DOHH2 (cell line): ENCODE measurements at regions not wholly inside any gene's neighbourhood (a gene's known extent, or its start where the extent isn't known, plus 50 kb on each side); places are given as distances from the start of the nearest gene placed in this dataset.

Experiments
- H3F3A ChIP-seq: fragments of 200-600 bp; sonication (generic), shearing (Covaris generic); 2 replicates; pipeline ENCODE4 v1.6.0; 2016; ENCODE audit warnings: antibody characterized with exemption, mild to moderate bottlenecking; ENCODE audit not compliant: control insufficient read depth, insufficient read depth
- H3K27ac ChIP-seq: fragments of 200-600 bp; sonication (generic); 2 replicates; pipeline ENCODE4 v1.5.1; 2014; ENCODE audit warnings: low read depth, mild to moderate bottlenecking, low read length, moderate library complexity
- H3K27me3 ChIP-seq: fragments of 200-600 bp; sonication (generic); 2 replicates; pipeline ENCODE4 v1.6.1; 2014; ENCODE audit warnings: mild to moderate bottlenecking, low read length, mixed read lengths; ENCODE audit not compliant: control insufficient read depth
- H3K36me3 ChIP-seq: fragments of 200-600 bp; sonication (generic); 2 replicates; pipeline ENCODE4 v1.6.1; 2014; ENCODE audit warnings: mild to moderate bottlenecking, low read length, moderate library complexity, mixed read lengths; ENCODE audit not compliant: control insufficient read depth
- H3K4me1 ChIP-seq: fragments of 200-600 bp; sonication (generic); 2 replicates; pipeline ENCODE4 v1.6.1; 2014; ENCODE audit warnings: mild to moderate bottlenecking, low read length, mixed read lengths; ENCODE audit not compliant: control insufficient read depth
- H3K4me2 ChIP-seq: fragments of 200-600 bp; sonication (generic); 2 replicates; pipeline ENCODE4 v1.6.0; 2014; ENCODE audit warnings: mild to moderate bottlenecking, low read length, moderate library complexity
- H3K4me3 ChIP-seq: fragments of 200-600 bp; sonication (generic); 2 replicates; pipeline ENCODE4 v1.5.1; 2014; ENCODE audit warnings: mild to moderate bottlenecking, low read length, mixed read lengths
- H3K79me2 ChIP-seq: fragments of 200-600 bp; sonication (generic); 2 replicates; pipeline ENCODE4 v1.6.1; 2014; ENCODE audit warnings: mild to moderate bottlenecking, low read length, mixed read lengths; ENCODE audit not compliant: control insufficient read depth
- H3K9me2 ChIP-seq: fragments of 200-600 bp; sonication (generic); replicated peaks from 2 replicates; pipeline ENCODE4 v1.6.1; 2014; ENCODE audit warnings: mild to moderate bottlenecking, low read length, mixed read lengths; ENCODE audit not compliant: control insufficient read depth
- H3K9me3 ChIP-seq: fragments of 200-600 bp; sonication (generic); 2 replicates; pipeline ENCODE4 v1.6.1; 2014; ENCODE audit warnings: antibody characterized with exemption, low read length, mixed read lengths; ENCODE audit not compliant: control insufficient read depth, insufficient read depth
- H4K20me1 ChIP-seq: fragments of 200-600 bp; sonication (generic); 2 replicates; pipeline ENCODE4 v1.6.0; 2014; ENCODE audit warnings: low read depth, mild to moderate bottlenecking, antibody characterized with exemption, low read length, moderate library complexity; ENCODE audit not compliant: control insufficient read depth, insufficient read depth
- EZH2phosphoT487 ChIP-seq: fragments of 200-600 bp; sonication (generic); IDR thresholded peaks from 2 replicates; pipeline ENCODE4 v1.6.1; 2017; ENCODE audit warnings: borderline replicate concordance, mild to moderate bottlenecking, antibody characterized with exemption, low read length, moderate library complexity, mixed read lengths
- TF ChIP-seq, protein P1 (sequence below): fragments of 200-600 bp; sonication (generic); IDR thresholded peaks from one replicate; pipeline ENCODE4 v1.5.1; 2014; ENCODE audit warnings: antibody characterized with exemption, mild to moderate bottlenecking, low read depth, low read length; ENCODE audit not compliant: poor library complexity, severe bottlenecking

DNA sequence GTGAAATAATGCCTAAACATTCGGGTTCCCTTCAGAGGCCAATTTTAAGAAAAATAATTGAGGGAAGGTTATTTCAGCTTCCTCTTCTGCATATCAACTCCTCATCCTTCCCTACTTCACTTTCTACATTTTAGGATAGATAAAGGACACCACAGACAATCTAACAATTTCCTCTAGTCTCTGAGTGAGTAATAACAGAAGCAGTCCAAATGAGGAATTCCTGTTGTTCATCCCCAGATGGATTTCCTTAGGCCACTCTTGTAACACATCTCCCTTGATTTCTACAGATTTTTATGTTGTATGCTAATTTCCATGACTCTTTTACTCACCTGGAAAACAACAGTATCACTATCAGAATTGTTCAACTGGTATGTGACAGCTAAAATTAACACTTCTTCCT is 87.7 kb upstream of the LYPLAL1 start:
- Histone ChIP-seq H4K20me1 (no peaks in the 10 kb centered on the region), H3K27me3 (no peaks in the 10 kb centered on the region), H3K79me2 (no peaks in the 10 kb centered on the region), H3K4me3 (no peak overlapping the region), H3K27ac (no peak overlapping the region), H3K36me3 (no peaks in the 10 kb centered on the region; the same call in 1 of the 2 replicates), H3K4me1 (peaks cover 39% of the 10 kb centered on the region), H3K9me2 (no peaks in the 10 kb centered on the region), H3F3A (no peaks in the 10 kb centered on the region; the same call in 1 of the 2 replicates), H3K4me2 (no peak overlapping the region), H3K9me3 (no peaks in the 10 kb centered on the region)
- TF ChIP-seq EZH2phosphoT487, result no peak
- TF ChIP-seq, protein P1, sequence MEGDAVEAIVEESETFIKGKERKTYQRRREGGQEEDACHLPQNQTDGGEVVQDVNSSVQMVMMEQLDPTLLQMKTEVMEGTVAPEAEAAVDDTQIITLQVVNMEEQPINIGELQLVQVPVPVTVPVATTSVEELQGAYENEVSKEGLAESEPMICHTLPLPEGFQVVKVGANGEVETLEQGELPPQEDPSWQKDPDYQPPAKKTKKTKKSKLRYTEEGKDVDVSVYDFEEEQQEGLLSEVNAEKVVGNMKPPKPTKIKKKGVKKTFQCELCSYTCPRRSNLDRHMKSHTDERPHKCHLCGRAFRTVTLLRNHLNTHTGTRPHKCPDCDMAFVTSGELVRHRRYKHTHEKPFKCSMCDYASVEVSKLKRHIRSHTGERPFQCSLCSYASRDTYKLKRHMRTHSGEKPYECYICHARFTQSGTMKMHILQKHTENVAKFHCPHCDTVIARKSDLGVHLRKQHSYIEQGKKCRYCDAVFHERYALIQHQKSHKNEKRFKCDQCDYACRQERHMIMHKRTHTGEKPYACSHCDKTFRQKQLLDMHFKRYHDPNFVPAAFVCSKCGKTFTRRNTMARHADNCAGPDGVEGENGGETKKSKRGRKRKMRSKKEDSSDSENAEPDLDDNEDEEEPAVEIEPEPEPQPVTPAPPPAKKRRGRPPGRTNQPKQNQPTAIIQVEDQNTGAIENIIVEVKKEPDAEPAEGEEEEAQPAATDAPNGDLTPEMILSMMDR, result no peak

DNA sequence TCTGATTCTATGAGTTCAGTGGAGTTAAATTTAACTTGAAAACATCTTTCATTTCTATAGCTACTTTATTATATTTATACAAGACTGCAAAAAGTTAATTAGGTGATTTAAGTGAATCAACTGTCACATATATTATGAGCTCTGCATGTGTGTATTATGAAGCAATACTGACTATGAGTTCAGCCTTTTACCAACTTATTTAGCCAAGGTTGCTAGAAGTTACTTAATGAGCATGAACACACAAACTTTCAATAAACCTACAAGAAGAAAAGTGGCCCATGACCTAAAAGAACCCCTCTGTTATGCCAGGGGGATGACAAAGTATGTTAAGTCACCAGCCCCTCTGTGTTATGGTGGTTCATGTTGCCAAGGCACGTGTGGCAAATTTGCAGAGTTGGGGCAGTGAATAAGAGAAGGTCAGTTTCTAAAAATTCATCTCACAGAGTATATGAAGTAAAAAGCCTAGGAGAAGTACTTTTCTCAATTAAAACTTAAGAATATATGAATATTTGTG is 86.7 kb upstream of the LYPLAL1 start:
- Histone ChIP-seq H3K4me1 (peaks cover 49% of the 10 kb centered on the region), H3K4me2 (no peak overlapping the region), H3K36me3 (no peaks in the 10 kb centered on the region; the same call in 1 of the 2 replicates), H3K27me3 (no peaks in the 10 kb centered on the region), H3K27ac (no peak overlapping the region), H4K20me1 (no peaks in the 10 kb centered on the region), H3K79me2 (no peaks in the 10 kb centered on the region), H3K9me3 (no peaks in the 10 kb centered on the region), H3K9me2 (no peaks in the 10 kb centered on the region), H3K4me3 (no peak overlapping the region), H3F3A (no peaks in the 10 kb centered on the region; the same call in 1 of the 2 replicates)
- no peak for TF ChIP-seq EZH2phosphoT487
- TF ChIP-seq, protein P1, result no peak

DNA sequence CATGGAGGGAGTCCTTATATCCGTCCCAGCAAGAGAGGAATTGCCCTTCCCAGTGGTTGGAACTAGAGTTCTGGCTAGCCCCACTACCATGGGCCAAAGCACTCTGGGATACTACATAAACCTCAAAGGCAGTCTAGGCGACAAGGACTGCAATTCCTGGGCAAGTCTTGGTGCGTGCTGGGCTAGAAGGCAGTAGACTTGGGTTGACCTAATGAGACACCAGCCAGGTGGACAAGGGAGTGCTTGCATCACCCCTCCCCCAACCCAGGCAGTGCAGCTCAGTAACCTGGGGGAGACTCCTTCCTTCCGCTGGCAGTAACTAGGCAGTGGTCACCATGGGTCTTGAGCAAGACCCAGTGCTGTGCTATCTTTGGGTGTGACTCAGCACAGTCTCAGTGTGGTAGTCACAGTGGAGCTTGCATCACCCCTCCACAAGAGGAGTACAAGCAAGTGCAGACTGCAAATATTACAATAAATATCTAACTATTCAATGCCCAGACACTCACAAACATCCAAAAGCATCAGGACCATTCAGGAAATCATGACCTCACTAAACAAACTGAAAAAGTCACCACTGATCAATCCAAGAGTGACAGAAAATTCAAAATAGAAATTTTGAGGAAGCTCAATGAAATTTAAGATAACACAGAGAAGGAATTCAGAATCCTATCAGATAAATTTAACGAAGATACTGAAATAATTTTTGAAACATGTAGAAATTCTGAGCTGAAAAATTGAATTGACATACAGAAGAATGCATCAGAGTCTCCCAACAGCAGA is 84.7 kb upstream of the LYPLAL1 start:
- peaks cover 49% of the 10 kb centered on the region for H3K4me1 ChIP-seq
- H3K4me3 ChIP-seq, result peak overlapping the region; percentile 58; the same call in 1 of the 2 replicates
- TF ChIP-seq, protein P1, result no peak
- TF ChIP-seq EZH2phosphoT487, result no peak
- no peaks in the 10 kb centered on the region for H3K27me3 ChIP-seq
- H3K79me2 ChIP-seq, result no peaks in the 10 kb centered on the region
- peak overlapping the region; percentile 73 for H3K4me2 ChIP-seq
- H3K9me3 ChIP-seq, result no peaks in the 10 kb centered on the region
- H4K20me1 ChIP-seq, result no peaks in the 10 kb centered on the region
- H3F3A ChIP-seq, result no peaks in the 10 kb centered on the region; the same call in 1 of the 2 replicates
- H3K27ac ChIP-seq, result 0 out of 2 replicates have a peak overlapping the region, but pooled peaks have one; percentile 88
- H3K9me2 ChIP-seq, result no peaks in the 10 kb centered on the region
- no peaks in the 10 kb centered on the region; the same call in 1 of the 2 replicates for H3K36me3 ChIP-seq
